B cell (primary cell): ENCODE measurements at regions not wholly inside any gene's neighbourhood (a gene's known extent, or its start where the extent isn't known, plus 50 kb on each side); places are given as distances from the start of the nearest gene placed in this dataset.

Experiments
- ATAC-seq: fragments of 200-7000 bp; cut with Tn5 transposase; one replicate; pipeline ENCODE4 v1.10.0; 2021; ENCODE audit warnings: low read depth, mild to moderate bottlenecking, moderate number of reproducible peaks, moderate library complexity
- CTCF ChIA-PET: fragments of 350-600 bp; sonication (Branson Sonifier 250); formaldehyde crosslinking; loops from one replicate; lab custom pipeline; 2021; ENCODE audit warnings: antibody characterized with exemption, inconsistent platforms; lab: Charles Lee
- POLR2A ChIA-PET: fragments of 350-600 bp; sonication (Branson Sonifier 250); formaldehyde crosslinking; loops from one replicate; lab custom pipeline; 2021; ENCODE audit warnings: antibody characterized with exemption; lab: Charles Lee
- DNase-seq: peaks from one replicate; pipeline ENCODE4 v3.0.0; 2013
- H2AFZ ChIP-seq: 2 replicates; pipeline ENCODE4 v1.6.1; 2012; ENCODE audit warnings: mild to moderate bottlenecking, low read depth, low read length; ENCODE audit not compliant: insufficient read depth, poor library complexity, severe bottlenecking
- H3K27ac ChIP-seq, 2 donors: 1 replicate in 1 of 2; 2 replicates in 1 of 2; pipeline ENCODE4 v1.5.1; 2012 to 2013; ENCODE audit warnings: low read length in 2 of 2, mild to moderate bottlenecking in 2 of 2, moderate library complexity in 1 of 2
- H3K27me3 ChIP-seq, 4 experiments: fragments of 200-600 bp in 1 of 4; sonication (generic) in 1 of 4; replicated peaks in 1 of 4; 1 replicate in 2 of 4; 2 replicates in 2 of 4; pipeline versions ENCODE4 v1.6.1 to v1.7.0; 2013 to 2016; ENCODE audit warnings: low read length in 3 of 4, mild to moderate bottlenecking in 2 of 4, mixed read lengths in 1 of 4, moderate library complexity in 1 of 4; ENCODE audit not compliant: insufficient read depth in 4 of 4, control insufficient read depth in 3 of 4; ENCODE audit errors: control extremely low read depth in 1 of 4
- H3K36me3 ChIP-seq, 2 experiments: replicated peaks in 1 of 2; 1 replicate in 1 of 2; 2 replicates in 1 of 2; pipeline versions ENCODE4 v1.6.1 to v1.7.1; 2013; ENCODE audit warnings: low read length in 1 of 2; ENCODE audit not compliant: insufficient read depth in 2 of 2, control insufficient read depth in 1 of 2; ENCODE audit errors: control extremely low read depth in 1 of 2, extremely low read depth in 1 of 2
- H3K4me1 ChIP-seq, 2 donors: fragments of 200-600 bp in 1 of 2; sonication (generic) in 1 of 2; 1 replicate in 1 of 2; 2 replicates in 1 of 2; pipeline versions ENCODE4 v1.5.1 to v1.6.1; 2013 to 2017; ENCODE audit warnings: low read length in 2 of 2; ENCODE audit not compliant: control insufficient read depth in 2 of 2, insufficient read depth in 2 of 2
- H3K4me2 ChIP-seq: replicated peaks from 2 replicates; pipeline ENCODE3; 2012; ENCODE audit warnings: mild to moderate bottlenecking, low read depth, low read length; ENCODE audit not compliant: poor library complexity, severe bottlenecking
- H3K4me3 ChIP-seq, 5 experiments: fragments of 200-600 bp in 1 of 5; sonication (generic) in 1 of 5; 1 replicate in 3 of 5; 2 replicates in 2 of 5; pipeline versions ENCODE4 v1.5.1 to v1.7.0; 2011 to 2016; ENCODE audit warnings: low read length in 4 of 5, mild to moderate bottlenecking in 4 of 5, low read depth in 2 of 5, control low read depth in 1 of 5, moderate library complexity in 1 of 5; ENCODE audit not compliant: insufficient read depth in 1 of 5; ENCODE audit errors: control extremely low read depth in 1 of 5, extremely low read depth in 1 of 5
- H3K79me2 ChIP-seq: fragments of 200-600 bp; sonication (generic); one replicate; pipeline ENCODE4 v1.6.0; 2016; ENCODE audit warnings: low read length; ENCODE audit not compliant: control insufficient read depth, insufficient read depth
- H3K9ac ChIP-seq: fragments of 200-600 bp; sonication (generic); 2 replicates; pipeline ENCODE4 v1.6.1; 2017; ENCODE audit warnings: mild to moderate bottlenecking, low read length, moderate library complexity
- H3K9me3 ChIP-seq, 3 donors: one replicate each; pipeline versions ENCODE4 v1.6.1 to v1.7.1; 2013; ENCODE audit warnings: low read length in 2 of 3; ENCODE audit not compliant: control insufficient read depth in 2 of 3, insufficient read depth in 1 of 3; ENCODE audit errors: control extremely low read depth in 1 of 3
- H4K20me1 ChIP-seq: 2 replicates; pipeline ENCODE4 v1.6.0; 2012; ENCODE audit warnings: mild to moderate bottlenecking, low read length; ENCODE audit not compliant: insufficient read depth, control insufficient read depth, poor library complexity, severe bottlenecking
- H3K27ac Mint-ChIP-seq: one replicate; pipeline ENCODE4 v1.8.0; 2021; ENCODE audit warnings: mixed read lengths
- H3K27me3 Mint-ChIP-seq: one replicate; pipeline ENCODE4 v1.8.0; 2021; ENCODE audit warnings: mixed read lengths
- H3K4me1 Mint-ChIP-seq: one replicate; pipeline ENCODE4 v1.8.0; 2021; ENCODE audit warnings: mixed read lengths
- H3K4me3 Mint-ChIP-seq: one replicate; pipeline ENCODE4 v1.8.0; 2021; ENCODE audit warnings: mixed read lengths
- H3K9me3 Mint-ChIP-seq: one replicate; pipeline ENCODE4 v1.8.0; 2022; ENCODE audit warnings: mixed read lengths; ENCODE audit not compliant: insufficient read depth
- EZH2 ChIP-seq: IDR thresholded peaks from 2 replicates; pipeline ENCODE4 v1.6.1; 2012; ENCODE audit warnings: borderline replicate concordance, low read depth, mild to moderate bottlenecking, moderate library complexity, low read length; ENCODE audit not compliant: insufficient read depth, poor library complexity, severe bottlenecking
- WGBS: methylation state at CpG from one replicate; pipeline ENCODE4 v1.1.5; 2013; ENCODE audit warnings: missing lambda C conversion rate; ENCODE audit not compliant: insufficient coverage; 5-methylcytosine and 5-hydroxymethylcytosine counted together
- intact Hi-C: fragments of 100-400 bp; cut with micrococcal nuclease; formaldehyde crosslinking; loops from one replicate; pipeline ENCODE4 v1.10.0; 2022
- TF ChIP-seq, protein P1 (sequence below): fragments of 200-600 bp; IDR thresholded peaks from one replicate; pipeline ENCODE4 v1.8.0; 2022; ENCODE audit warnings: antibody characterized with exemption, mild to moderate bottlenecking

DNA sequence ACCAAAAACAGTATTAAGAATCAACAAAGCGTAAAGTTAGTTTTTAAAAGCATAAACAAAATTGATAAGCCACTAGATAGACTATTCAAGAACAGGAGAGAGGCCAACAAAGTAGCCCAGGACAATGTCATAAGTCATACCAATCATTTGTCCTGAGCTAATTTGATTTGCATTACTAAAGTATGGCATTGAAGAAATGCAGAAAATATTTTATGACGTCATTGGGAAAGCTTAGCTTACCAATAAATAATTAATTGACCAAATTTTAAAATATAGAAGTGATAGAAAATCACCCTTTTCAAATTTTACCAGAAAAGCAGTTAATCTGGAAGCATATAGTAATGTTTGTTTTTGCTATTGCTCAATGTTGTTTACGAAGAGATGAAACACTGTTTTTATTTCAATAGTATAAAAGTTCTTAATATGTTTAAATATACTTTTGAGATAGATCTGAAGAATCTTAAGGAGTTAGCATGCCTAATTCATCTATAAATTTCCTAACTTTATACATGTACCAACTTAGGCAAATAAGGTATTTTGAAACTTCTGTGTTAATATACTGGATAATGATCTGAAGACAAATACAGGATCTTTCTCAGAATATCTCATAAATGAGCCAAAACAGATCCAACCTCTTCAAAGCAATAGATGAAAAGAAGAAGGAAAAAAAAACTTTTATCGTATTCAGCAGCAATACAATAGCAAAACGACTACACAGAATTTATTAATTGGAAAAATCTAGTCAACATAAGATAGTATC, 1118.5 kb downstream of the SLC16A7 start:
- Histone ChIP-seq H3K4me2 (no peak overlapping the region), H3K79me2 (no peaks in the 10 kb centered on the region), H3K4me1 (no peaks in the 10 kb centered on the region), H2AFZ (no peak overlapping the region), H4K20me1 (no peaks in the 10 kb centered on the region), H3K9me3 (peaks cover 0 to 2% (median 1%) of the 10 kb centered on the region in 3 donors), H3K9ac (no peak overlapping the region), H3K27me3 (no peaks in the 10 kb centered on the region), H3K27ac (no peak overlapping the region), H3K4me3 (no peak overlapping the region), H3K36me3 (no peaks in the 10 kb centered on the region)
- ChIA-PET POLR2A (no interaction called here), CTCF (no interaction called here)
- DNase-seq (no peak), ATAC-seq (no peak)
- no peak for TF ChIP-seq EZH2
- TF ChIP-seq, protein P1, sequence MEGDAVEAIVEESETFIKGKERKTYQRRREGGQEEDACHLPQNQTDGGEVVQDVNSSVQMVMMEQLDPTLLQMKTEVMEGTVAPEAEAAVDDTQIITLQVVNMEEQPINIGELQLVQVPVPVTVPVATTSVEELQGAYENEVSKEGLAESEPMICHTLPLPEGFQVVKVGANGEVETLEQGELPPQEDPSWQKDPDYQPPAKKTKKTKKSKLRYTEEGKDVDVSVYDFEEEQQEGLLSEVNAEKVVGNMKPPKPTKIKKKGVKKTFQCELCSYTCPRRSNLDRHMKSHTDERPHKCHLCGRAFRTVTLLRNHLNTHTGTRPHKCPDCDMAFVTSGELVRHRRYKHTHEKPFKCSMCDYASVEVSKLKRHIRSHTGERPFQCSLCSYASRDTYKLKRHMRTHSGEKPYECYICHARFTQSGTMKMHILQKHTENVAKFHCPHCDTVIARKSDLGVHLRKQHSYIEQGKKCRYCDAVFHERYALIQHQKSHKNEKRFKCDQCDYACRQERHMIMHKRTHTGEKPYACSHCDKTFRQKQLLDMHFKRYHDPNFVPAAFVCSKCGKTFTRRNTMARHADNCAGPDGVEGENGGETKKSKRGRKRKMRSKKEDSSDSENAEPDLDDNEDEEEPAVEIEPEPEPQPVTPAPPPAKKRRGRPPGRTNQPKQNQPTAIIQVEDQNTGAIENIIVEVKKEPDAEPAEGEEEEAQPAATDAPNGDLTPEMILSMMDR, result no peak
- intact Hi-C loops, result no loop called here
- WGBS, result no CpG with 5 or more reads among the region's 5 CpGs
- H3K4me1 Mint-ChIP-seq, result no peaks in the 10 kb centered on the region
- no peak overlapping the region for H3K27ac Mint-ChIP-seq
- no peaks in the 10 kb centered on the region for H3K27me3 Mint-ChIP-seq
- no peak overlapping the region for H3K4me3 Mint-ChIP-seq
- H3K9me3 Mint-ChIP-seq, result peaks cover 4% of the 10 kb centered on the region

DNA sequence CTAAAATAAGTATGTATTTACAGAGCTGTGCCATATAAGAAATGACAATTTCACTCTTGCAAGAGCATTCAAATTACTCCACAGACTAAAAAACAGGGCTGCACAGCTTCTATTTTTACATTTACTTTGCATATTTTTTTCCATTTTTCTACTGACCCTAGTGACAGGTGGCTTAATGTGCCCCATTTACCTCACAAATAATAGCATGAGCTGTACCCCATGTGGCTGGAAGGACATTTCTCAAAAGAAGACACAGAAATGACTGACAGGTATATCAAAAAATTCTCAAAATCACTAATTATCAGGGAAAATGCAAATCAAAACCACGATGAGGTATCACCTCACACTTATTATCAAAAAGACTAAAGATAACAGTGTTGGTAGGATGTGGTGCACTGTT, 1128.6 kb downstream of the SLC16A7 start:
- H3K27ac Mint-ChIP-seq, result no peak overlapping the region
- ChIA-PET CTCF (no interaction called here), POLR2A (no interaction called here)
- H3K4me3 ChIP-seq, result no peak overlapping the region
- DNase-seq (no peak), ATAC-seq (no peak)
- H3K4me3 Mint-ChIP-seq, result no peak overlapping the region
- H3K4me1 ChIP-seq, result no peaks in the 10 kb centered on the region
- H3K4me1 Mint-ChIP-seq, result no peaks in the 10 kb centered on the region
- intact Hi-C loops, result no loop called here
- H3K9me3 ChIP-seq, result no peaks in the 10 kb centered on the region
- H4K20me1 ChIP-seq, result no peaks in the 10 kb centered on the region
- no peaks in the 10 kb centered on the region for H3K27me3 ChIP-seq
- no peaks in the 10 kb centered on the region for H3K36me3 ChIP-seq
- peaks cover 9% of the 10 kb centered on the region for H3K9me3 Mint-ChIP-seq
- H2AFZ ChIP-seq, result no peak overlapping the region
- no peaks in the 10 kb centered on the region for H3K79me2 ChIP-seq
- no peaks in the 10 kb centered on the region for H3K27me3 Mint-ChIP-seq
- H3K9ac ChIP-seq, result no peak overlapping the region
- no peak overlapping the region for H3K27ac ChIP-seq
- H3K4me2 ChIP-seq, result no peak overlapping the region
- WGBS, result no CpG with 5 or more reads among the region's 1 CpG
- TF ChIP-seq, protein P1, result no peak
- TF ChIP-seq EZH2, result no peak
